Esophagus (tissue), 2 donors: ENCODE measurements at regions not wholly inside any gene's neighbourhood (a gene's known extent, or its start where the extent isn't known, plus 50 kb on each side); places are given as distances from the start of the nearest gene placed in this dataset.

Source experiments
- H3K27ac ChIP-seq, 2 donors: one replicate each; pipeline ENCODE4 v1.5.1; 2013; ENCODE audit warnings: low read depth in 2 of 2, mild to moderate bottlenecking in 2 of 2, inconsistent platforms in 1 of 2, low read length in 1 of 2, moderate library complexity in 1 of 2
- H3K27me3 ChIP-seq, 2 donors: one replicate each; pipeline ENCODE4 v1.6.1; 2013; ENCODE audit warnings: low read length in 2 of 2, control low read depth in 1 of 2, mild to moderate bottlenecking in 1 of 2; ENCODE audit not compliant: insufficient read depth in 2 of 2, control insufficient read depth in 1 of 2
- H3K36me3 ChIP-seq, 2 donors: one replicate each; pipeline ENCODE4 v1.6.1; 2013; ENCODE audit warnings: low read length in 1 of 2; ENCODE audit not compliant: control insufficient read depth in 2 of 2, insufficient read depth in 2 of 2
- H3K4me1 ChIP-seq, 2 donors: one replicate each; pipeline ENCODE4 v1.6.1; 2013; ENCODE audit warnings: low read length in 1 of 2; ENCODE audit not compliant: control insufficient read depth in 2 of 2, insufficient read depth in 2 of 2
- H3K4me3 ChIP-seq, 2 donors: one replicate each; pipeline ENCODE4 v1.5.1; 2013; ENCODE audit warnings: low read length in 2 of 2, mild to moderate bottlenecking in 2 of 2, low read depth in 1 of 2, moderate library complexity in 1 of 2
- H3K9me3 ChIP-seq, 2 donors: one replicate each; pipeline ENCODE4 v1.6.1; 2013; ENCODE audit warnings: mild to moderate bottlenecking in 2 of 2, low read depth in 1 of 2, low read length in 1 of 2, moderate library complexity in 1 of 2; ENCODE audit not compliant: control insufficient read depth in 2 of 2, insufficient read depth in 1 of 2
- WGBS, 2 donors: extraction: QIAGEN DNeasy Blood & Tissue Kit; methylation state at CpG; one replicate each; pipeline ENCODE4 v1.1.7; 2013; 5-methylcytosine and 5-hydroxymethylcytosine counted together
- donor health status: healthy with polysubstance abuse.
- donor health status: Bipolar disorder and iron deficiency.

DNA sequence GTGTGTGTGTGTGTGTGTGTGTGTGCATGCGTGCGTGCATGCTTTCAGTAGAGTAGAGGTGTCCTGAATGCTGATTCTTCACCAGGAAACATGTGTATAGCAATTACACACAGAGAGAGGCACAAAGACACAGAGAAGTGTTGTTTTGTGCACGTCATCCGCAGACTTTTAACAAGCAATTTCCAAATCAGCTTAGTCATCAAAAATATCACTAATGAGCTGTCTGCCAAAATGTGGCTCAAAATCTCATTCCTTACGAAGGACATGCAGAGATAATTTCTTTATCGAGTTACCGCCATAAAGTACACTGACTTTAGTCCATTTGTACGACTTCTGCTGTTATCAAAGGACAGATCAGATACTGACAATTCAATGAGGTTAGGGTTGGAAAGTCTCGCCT lies 274.9 kb upstream of the RARB start:
- Histone ChIP-seq H3K36me3 (no peaks in the 10 kb centered on the region), H3K4me3 (no peak overlapping the region), H3K27me3 (no peaks in the 10 kb centered on the region), H3K9me3 (no peaks in the 10 kb centered on the region), H3K27ac (no peak overlapping the region), H3K4me1 (peaks cover 0 to 2% of the 10 kb centered on the region in 2 donors)
- WGBS, 2 donors: 91 to 92% methylated on average over 9 of the region's 9 CpGs

DNA sequence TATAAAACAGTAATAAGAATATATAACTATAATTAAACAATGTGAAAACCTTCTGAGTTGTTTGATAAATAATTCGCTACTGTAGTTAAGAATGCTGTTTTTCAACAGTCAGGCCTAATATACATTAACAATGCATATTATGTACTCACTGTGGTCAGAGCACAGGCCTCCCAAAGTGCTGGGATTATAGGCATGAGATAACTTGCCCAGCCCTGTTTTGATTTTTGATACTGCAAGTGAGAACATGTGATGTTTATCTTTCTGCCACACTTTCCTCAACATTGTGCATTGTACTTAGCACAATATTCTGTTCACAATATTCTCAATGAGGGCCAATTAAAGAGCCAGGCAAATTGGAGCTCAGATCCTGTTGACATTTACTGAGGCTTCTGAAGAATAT lies 274.5 kb upstream of the RARB start:
- Histone ChIP-seq H3K4me3 (no peak overlapping the region), H3K36me3 (no peaks in the 10 kb centered on the region), H3K9me3 (no peaks in the 10 kb centered on the region), H3K27ac (no peak overlapping the region), H3K4me1 (peaks cover 0 to 2% of the 10 kb centered on the region in 2 donors), H3K27me3 (no peaks in the 10 kb centered on the region)
- WGBS, 2 donors: 72 to 81% methylated on average over 1 of the region's 1 CpG

DNA sequence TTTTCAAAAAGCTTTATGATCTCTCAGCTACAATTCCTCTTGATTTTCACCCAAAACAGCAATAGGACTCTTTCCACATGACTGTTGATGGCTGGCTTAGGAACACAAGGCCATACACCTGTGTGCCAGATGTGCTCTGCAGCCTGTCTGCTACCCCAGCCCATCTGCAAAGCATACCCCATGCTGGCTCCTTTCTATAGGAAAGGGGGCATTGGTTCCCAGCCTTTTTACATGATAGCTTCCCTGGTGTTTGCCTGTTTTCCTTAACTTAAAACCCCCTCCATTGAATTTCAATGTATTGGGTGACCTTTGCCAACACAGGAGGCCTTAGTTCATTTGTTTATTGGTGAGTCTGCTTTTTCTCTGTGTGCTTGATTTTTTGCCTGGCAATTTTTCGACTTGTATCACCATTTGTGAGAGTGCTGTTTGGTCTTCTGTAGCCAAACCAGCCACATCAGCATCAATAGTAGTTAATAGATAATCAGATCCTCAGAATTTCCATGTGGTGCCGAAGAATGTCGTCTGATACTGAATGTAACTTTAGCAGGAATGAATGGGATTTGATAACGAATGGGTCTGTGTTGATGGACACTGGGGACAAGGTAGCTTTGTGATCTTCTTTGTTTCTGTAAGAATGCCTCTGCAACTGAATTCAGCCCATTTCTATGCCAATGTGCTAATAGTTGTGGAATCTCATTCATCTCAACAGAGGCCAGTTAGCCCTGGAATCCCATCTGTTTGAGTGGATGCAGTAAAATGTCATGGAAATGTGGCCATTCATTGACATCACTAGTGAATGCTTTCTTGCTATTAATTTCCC lies 272.2 kb upstream of the RARB start:
- no peaks in the 10 kb centered on the region for H3K9me3 ChIP-seq
- WGBS, 2 donors: 58 to 68% methylated on average over 4 of the region's 4 CpGs
- H3K4me3 ChIP-seq: no peak overlapping the region
- H3K27me3 ChIP-seq: no peaks in the 10 kb centered on the region
- H3K27ac ChIP-seq: no peak overlapping the region
- H3K36me3 ChIP-seq: no peaks in the 10 kb centered on the region
- H3K4me1 ChIP-seq: no peaks in the 10 kb centered on the region

DNA sequence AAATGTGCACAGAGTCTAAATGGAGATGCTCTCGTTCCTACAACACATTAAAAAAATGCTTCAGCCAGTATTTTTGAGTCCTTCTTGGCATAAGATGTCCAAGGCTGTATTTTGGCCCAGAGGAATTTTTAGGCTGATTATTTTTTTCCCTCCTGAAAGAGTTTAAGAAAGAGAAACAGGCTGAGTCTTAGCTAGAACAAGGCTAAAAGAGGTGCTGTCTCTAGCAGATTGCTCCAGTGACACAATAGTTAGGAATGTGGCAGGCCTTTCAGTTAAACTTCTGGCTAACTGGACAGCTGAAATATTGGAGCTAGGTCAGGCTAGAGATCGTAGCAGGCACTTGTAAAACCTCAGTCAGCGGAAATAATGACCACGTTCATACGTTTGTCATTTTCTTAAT lies 271.4 kb upstream of the RARB start:
- no peaks in the 10 kb centered on the region for H3K27me3 ChIP-seq
- H3K4me3 ChIP-seq: no peak overlapping the region
- H3K27ac ChIP-seq: no peak overlapping the region
- H3K36me3 ChIP-seq: no peaks in the 10 kb centered on the region
- no peaks in the 10 kb centered on the region for H3K9me3 ChIP-seq
- H3K4me1 ChIP-seq: no peaks in the 10 kb centered on the region
- WGBS, 2 donors: 60% methylated on average over 5 of the region's 5 CpGs

DNA sequence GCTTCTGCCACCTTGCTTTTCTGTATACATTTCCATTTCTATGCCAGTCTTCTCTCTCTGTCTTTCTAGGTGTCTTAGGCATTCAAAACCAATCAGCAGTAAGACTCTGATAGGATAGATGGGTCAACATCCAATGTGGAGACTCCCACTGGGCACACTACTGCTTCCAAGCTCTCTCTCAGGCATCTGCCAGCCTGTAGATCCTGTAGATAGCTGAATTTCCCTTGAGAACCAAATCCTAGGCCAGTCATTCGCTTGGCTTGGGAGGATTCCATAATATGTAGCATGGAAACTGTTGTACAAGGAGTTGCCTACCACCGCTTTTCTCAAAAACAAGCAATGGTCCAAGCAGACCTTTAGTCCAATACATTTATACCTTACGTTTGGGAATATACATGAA lies 262.8 kb upstream of the RARB start:
- no peak overlapping the region for H3K4me3 ChIP-seq
- no peaks in the 10 kb centered on the region for H3K9me3 ChIP-seq
- H3K27me3 ChIP-seq: no peaks in the 10 kb centered on the region
- no peaks in the 10 kb centered on the region for H3K36me3 ChIP-seq
- no peak overlapping the region for H3K27ac ChIP-seq
- no peaks in the 10 kb centered on the region for H3K4me1 ChIP-seq
- 86 to 89% methylated on average over 3 of the region's 3 CpGs for WGBS, 2 donors

DNA sequence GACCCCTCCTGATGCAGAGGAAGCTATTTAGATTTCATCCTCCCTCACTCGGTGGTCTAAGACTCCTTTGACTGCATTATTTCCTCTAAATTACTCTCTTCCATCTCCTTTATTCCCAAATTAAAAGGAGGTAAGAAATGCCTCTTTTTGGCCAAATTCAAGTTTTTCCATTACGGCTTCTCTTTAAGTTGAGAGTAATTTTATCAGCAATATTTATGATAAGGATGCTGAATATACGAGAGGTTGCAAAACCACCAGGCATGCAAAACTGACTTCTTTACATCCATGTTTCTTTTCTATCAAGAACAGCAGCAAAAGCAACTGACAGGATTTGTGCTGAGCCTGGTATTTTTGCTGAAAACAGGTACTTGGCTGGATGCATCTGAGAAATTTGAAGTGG lies 262.0 kb upstream of the RARB start:
- Histone ChIP-seq H3K27ac (no peak overlapping the region), H3K4me1 (no peaks in the 10 kb centered on the region), H3K27me3 (no peaks in the 10 kb centered on the region), H3K9me3 (no peaks in the 10 kb centered on the region), H3K36me3 (no peaks in the 10 kb centered on the region), H3K4me3 (no peak overlapping the region)
- 85 to 90% methylated on average over 3 of the region's 3 CpGs for WGBS, 2 donors

DNA sequence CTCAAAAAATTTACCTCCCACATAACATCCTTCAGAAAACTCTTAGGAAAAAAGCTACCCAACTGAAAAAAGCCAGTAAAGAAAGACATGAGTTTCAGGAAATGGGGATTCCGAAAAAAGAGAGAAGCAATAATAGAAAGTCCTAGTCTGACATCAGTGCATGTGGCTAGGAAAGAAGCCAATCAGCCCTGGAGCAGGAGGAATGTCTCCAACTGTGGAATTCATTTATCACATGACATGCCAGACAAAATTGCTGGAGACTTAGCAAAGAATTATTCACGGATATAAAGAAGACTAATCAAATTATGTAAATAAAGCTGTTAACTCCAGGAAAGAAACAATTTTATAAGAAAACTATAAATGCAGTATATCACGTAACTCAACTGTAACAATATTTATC lies 258.9 kb upstream of the RARB start:
- no peak overlapping the region for H3K4me3 ChIP-seq
- 34 to 52% methylated on average over 3 of the region's 3 CpGs for WGBS, 2 donors
- H3K9me3 ChIP-seq: no peaks in the 10 kb centered on the region
- no peaks in the 10 kb centered on the region for H3K27me3 ChIP-seq
- no peak overlapping the region for H3K27ac ChIP-seq
- no peaks in the 10 kb centered on the region for H3K4me1 ChIP-seq
- H3K36me3 ChIP-seq: no peaks in the 10 kb centered on the region

DNA sequence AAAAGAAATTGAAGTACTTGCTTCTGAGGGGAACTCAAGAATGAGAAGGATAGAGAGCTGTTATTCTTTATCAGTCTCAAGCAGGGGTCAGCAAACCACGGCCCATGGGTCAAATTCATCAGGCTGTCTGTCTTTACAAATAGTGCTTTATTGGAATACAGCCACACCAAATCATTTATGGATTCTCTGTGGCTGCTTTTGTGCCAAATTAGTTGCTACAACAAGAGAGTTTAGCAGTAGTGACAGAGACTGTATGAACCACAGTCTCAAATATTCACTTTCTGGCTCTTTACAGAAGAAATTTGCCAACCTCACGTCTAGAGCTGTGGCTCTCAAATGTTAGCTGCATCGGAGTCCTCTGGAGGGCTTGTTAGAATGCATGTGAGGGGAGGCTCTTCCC lies 258.0 kb upstream of the RARB start:
- 59 to 61% methylated on average over 3 of the region's 3 CpGs for WGBS, 2 donors
- Histone ChIP-seq H3K4me1 (no peaks in the 10 kb centered on the region), H3K9me3 (no peaks in the 10 kb centered on the region), H3K27me3 (no peaks in the 10 kb centered on the region), H3K27ac (no peak overlapping the region), H3K36me3 (no peaks in the 10 kb centered on the region), H3K4me3 (no peak overlapping the region)

DNA sequence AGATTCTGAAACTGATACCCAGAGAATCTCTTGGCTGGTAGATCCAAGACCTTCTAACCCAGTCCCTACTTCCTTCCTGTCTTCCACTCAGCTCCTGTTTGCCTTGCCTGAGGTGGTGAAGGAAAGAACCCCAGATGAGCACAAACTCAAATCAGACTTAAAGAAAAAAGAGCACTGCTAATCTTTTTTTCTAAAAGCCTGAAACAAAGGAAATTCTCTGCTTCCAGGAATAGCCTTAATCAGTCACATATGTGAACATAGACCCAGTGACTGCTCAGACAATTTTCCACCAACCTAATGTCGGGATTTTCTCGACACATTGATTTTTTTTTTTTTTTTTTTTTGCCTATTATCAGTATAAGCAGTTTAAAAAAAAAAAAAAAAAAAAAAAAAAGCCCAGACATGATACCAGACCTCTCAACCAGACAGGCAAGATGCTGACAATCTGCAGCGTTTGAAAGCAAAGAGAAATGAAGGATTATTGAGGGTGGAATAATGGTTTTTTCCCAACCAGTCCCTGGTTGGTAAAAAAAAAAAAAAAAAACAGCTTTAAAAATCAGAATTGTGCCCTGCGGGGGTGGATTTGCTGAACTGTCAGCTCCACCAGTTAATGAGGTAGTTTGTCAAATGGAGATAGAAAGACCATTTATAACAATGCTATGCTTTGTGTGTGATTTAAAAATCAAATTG lies 256.8 kb upstream of the RARB start:
- no peaks in the 10 kb centered on the region for H3K27me3 ChIP-seq
- H3K36me3 ChIP-seq: no peaks in the 10 kb centered on the region
- H3K27ac ChIP-seq: no peak overlapping the region
- H3K4me3 ChIP-seq: no peak overlapping the region
- WGBS, 2 donors: 55 to 62% methylated on average over 4 of the region's 4 CpGs
- H3K4me1 ChIP-seq: no peaks in the 10 kb centered on the region
- no peaks in the 10 kb centered on the region for H3K9me3 ChIP-seq

DNA sequence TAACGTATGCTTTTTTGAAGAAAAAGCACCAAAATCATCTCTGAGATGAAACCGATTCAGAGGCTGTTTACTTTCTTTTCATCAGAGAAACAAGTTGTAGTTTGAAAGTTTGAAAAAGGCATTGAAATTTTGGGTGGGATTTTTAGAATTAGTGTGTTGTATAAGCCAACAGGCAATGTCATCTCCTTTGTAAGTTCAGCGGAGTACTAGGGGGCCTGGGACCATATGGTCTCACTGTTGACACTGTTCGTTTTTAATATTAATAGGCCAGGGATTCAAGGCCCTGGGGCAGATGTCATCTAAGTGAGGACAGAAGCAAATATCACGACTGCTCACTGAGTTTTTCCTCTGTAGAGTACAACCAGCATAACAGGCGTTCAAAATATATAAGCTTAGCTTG lies 256.2 kb upstream of the RARB start:
- Histone ChIP-seq H3K9me3 (no peaks in the 10 kb centered on the region), H3K27me3 (no peaks in the 10 kb centered on the region), H3K4me3 (no peak overlapping the region), H3K4me1 (no peaks in the 10 kb centered on the region), H3K36me3 (no peaks in the 10 kb centered on the region), H3K27ac (no peak overlapping the region)
- 77 to 84% methylated on average over 6 of the region's 6 CpGs for WGBS, 2 donors
